GM21723 (cell line): ENCODE measurements at regions not wholly inside any gene's neighbourhood (a gene's known extent, or its start where the extent isn't known, plus 50 kb on each side); places are given as distances from the start of the nearest gene placed in this dataset.

Source experiments
- ATAC-seq: cut with Tn5 transposase; IDR thresholded peaks from one replicate; pipeline ENCODE4 v1.9.1; 2021; ENCODE audit warnings: mild to moderate bottlenecking, moderate library complexity; ENCODE audit not compliant: unreplicated experiment

GRCh38 chr5:105581988-105582690 is 2019.5 kb upstream of the NUDT12 start:
- ATAC-seq = no peak

GRCh38 chr5:105573575-105573974 is 2011.0 kb upstream of the NUDT12 start:
- no peak for ATAC-seq

- ATAC-seq = no peak
Observed at GRCh38 chr5:105565531-105565930, 2002.9 kb upstream of the NUDT12 start.

GRCh38 chr5:105563842-105564241 is 2001.3 kb upstream of the NUDT12 start:
- ATAC-seq = no peak

- no peak for ATAC-seq
Observed at GRCh38 chr5:105554568-105555169, 1992.1 kb upstream of the NUDT12 start.

- no peak for ATAC-seq
Observed at GRCh38 chr5:105544300-105544699, 1981.7 kb upstream of the NUDT12 start.

- ATAC-seq = no peak
Observed at GRCh38 chr5:105536675-105537074, 1974.1 kb upstream of the NUDT12 start.

- no peak for ATAC-seq
Observed at GRCh38 chr5:105530716-105531261, 1968.2 kb upstream of the NUDT12 start.

- ATAC-seq = no peak
Observed at GRCh38 chr5:105529851-105530250, 1967.3 kb upstream of the NUDT12 start.

- ATAC-seq = no peak
Observed at GRCh38 chr5:105508519-105508918, 1945.9 kb upstream of the NUDT12 start.

- ATAC-seq = no peak
Observed at GRCh38 chr5:105506692-105507277, 1944.2 kb upstream of the NUDT12 start.

GRCh38 chr5:105503950-105504349 is 1941.4 kb upstream of the NUDT12 start:
- ATAC-seq = no peak

GRCh38 chr5:105501315-105501714 is 1938.7 kb upstream of the NUDT12 start:
- no peak for ATAC-seq

- ATAC-seq = no peak
Observed at GRCh38 chr5:105475401-105475800, 1912.8 kb upstream of the NUDT12 start.

- no peak for ATAC-seq
Observed at GRCh38 chr5:105462377-105462776, 1899.8 kb upstream of the NUDT12 start.

GRCh38 chr5:105460721-105461120 is 1898.1 kb upstream of the NUDT12 start:
- no peak for ATAC-seq

- ATAC-seq = no peak
Observed at GRCh38 chr5:105453216-105453807, 1890.7 kb upstream of the NUDT12 start.

GRCh38 chr5:105448271-105448670 is 1885.7 kb upstream of the NUDT12 start:
- ATAC-seq = no peak

GRCh38 chr5:105430516-105430915 is 1867.9 kb upstream of the NUDT12 start:
- no peak for ATAC-seq

GRCh38 chr5:105428451-105429380 is 1866.1 kb upstream of the NUDT12 start:
- ATAC-seq = no peak

GRCh38 chr5:105414067-105414466 is 1851.5 kb upstream of the NUDT12 start:
- no peak for ATAC-seq
